GM18861 (cell line): ENCODE measurements at regions not wholly inside any gene's neighbourhood (a gene's known extent, or its start where the extent isn't known, plus 50 kb on each side); places are given as distances from the start of the nearest gene placed in this dataset.

Experiments used
- ATAC-seq: cut with Tn5 transposase; IDR thresholded peaks from one replicate; pipeline ENCODE4 v1.9.1; 2021; ENCODE audit not compliant: unreplicated experiment

GRCh38 chr10:55273946-55274345 is 472.9 kb upstream of the PCDH15 start:
- ATAC-seq, result no peak

DNA sequence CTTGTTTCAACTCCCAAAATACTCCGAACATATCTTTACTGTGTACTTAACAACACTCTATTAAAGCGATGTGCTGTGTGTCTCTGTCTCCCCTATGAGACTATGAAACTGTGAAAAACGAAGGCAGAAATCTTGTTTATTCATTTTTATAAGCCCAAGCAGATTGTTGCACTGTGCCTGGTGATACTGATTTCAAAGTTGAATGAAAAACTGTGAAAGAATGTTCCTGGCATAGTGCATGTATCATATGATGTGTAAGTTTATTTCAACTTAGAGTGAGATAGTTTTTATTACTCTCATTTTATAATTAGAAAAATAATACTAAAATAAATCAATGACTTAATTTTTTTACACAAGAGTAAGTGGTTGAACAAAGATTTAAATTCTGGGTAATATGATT is 471.9 kb upstream of the PCDH15 start:
- no peak for ATAC-seq

DNA sequence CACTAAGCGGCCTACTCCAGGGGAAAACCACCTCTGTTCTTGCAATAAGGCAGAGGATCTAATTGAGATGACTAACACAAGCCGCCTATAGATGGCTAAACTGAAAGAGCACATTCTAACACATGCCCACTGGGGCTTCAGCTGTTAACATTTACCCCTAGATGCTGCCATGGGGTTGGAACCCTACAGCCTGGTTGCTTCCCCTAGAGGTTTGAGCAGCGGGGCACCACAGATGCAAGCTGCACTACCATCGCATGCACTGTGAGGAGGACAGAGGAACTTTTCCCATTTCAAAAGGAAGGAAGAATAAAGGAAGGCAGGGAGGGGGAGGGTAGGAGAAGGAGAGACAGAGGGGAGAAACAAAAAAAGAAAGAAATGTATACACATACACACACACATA is 465.8 kb upstream of the PCDH15 start:
- ATAC-seq, result no peak

- ATAC-seq, result no peak
Observed at GRCh38 chr10:55263327-55263726, 462.3 kb upstream of the PCDH15 start.

DNA sequence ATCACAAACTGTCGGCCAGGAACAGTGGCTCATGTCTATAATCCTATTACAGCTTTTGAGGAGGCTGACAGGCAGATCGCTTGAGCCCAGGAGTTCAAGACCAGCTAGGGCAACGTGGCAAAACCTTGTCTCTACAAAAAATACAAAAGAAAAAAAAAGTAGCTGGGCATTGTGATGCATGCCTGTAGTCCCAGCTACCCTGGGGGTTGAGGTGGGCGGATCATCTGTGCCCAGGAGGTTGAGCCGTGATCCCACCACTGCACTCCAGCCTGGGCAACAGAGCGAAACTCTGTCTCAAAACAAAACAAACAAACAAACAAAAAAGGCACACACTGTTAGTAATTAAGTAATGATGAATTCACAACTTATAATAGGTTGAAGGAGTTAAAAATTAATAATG is 441.5 kb upstream of the PCDH15 start:
- no peak for ATAC-seq

DNA sequence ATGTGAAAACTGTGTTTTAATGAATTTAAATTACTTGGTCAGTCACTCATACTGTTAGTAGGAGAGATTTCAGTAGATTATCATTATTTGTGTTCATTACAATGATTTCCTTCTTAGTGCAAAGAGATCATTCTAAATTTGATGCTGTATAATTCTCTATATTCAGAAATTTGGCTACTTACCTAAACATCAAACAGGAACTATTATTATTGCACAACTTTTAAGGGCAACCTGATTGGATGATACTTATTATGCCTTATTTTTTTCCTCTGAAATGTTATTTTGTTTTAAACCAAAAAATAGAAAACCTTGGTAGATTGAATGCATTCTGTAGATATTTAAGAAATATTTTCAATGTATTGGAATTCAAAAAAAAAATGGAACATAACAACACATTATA is 436.4 kb upstream of the PCDH15 start:
- ATAC-seq, result no peak

DNA sequence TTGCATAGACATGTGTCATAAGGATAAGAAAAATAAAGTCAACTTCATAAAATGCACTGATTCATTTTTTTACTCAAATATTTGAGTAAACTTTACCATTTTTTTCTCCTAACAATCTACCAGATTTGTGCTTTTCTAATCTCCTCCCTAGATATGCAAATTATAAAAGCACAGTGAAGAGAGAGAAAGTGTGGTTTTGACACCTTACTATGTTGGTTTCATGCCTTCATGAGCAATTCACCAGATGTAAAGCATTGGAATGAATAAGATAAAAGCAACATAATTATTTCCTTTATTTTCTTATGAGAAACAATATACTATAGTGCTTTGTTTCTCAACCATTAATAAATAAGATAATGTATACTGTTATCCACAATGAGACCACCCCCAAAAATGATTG is 432.5 kb upstream of the PCDH15 start:
- ATAC-seq, result no peak

- ATAC-seq, result no peak
Observed at GRCh38 chr10:55233090-55233489, 432.1 kb upstream of the PCDH15 start.

DNA sequence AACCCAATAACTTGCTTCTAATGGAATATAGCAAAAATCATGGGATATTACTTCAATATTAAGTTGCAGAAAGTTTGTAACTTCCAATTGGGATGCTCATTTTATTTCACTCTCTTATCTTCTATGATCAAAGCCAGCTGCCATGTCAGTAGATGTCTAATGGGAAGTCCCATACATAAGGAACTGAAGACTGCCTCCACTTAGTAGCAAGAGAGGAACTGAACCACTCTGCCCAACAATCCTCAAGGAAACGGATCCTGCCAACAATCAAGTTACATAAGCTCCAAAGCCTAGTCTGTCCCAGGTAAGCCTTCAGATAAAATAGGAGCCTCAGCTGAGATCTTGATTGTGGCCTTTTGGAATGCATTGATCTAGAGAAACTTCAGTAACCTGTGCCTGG is 431.5 kb upstream of the PCDH15 start:
- ATAC-seq, result no peak

DNA sequence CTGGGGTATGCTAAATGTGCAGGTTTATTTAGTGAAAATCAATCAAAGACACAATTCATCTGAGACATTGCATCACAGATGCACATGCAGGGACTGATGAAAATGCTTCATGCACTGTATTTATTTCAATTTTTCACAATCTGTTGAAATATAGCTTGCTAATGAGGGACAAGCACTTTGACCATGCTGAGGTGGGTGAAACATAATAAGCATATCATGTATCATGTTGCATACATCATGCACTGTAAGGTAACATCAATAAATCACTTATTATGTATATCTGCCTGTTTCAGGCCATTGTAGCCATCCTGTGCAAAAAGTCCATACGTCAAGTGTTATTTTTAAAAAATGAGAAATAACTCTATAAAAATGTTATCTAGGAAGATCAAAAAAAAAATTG is 426.9 kb upstream of the PCDH15 start:
- ATAC-seq, result no peak

DNA sequence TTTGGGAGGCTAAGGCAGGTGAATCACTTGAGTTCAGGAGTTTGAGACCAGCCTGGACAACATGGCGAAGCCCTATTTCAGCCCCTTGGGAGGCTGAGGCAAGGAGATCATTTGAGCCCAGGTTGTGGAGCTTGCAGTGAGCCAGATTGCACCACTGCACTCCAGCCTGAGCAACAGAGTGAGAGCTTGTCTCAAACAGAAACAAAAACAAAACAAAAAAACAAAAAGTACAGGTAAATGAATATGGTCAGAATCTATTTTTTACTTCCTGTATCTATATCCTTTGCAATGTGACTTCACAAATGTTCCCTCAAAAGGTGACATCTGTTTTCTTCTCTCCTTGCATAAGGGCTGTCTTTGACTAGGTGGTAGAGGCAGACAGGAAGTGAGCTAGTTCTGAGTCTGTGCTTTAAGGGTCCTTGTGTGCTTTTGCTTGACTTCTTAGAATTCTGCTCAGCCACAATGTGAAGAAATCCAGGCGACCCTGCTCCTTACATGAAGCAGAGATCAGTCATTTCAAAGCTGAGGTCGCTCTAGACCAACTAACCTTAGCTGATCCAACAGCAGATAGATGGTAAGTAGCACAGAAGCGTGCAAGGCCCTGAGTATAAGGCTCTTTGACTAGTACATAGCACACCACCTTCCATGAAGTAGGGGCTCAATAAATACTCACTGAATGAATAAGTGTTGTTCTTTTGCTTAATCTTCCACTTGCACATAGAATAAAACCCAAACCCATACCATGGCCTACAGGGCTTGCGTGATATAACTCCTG is 423.2 kb upstream of the PCDH15 start:
- no peak for ATAC-seq

GRCh38 chr10:55223352-55223751 is 422.3 kb upstream of the PCDH15 start:
- ATAC-seq, result no peak

DNA sequence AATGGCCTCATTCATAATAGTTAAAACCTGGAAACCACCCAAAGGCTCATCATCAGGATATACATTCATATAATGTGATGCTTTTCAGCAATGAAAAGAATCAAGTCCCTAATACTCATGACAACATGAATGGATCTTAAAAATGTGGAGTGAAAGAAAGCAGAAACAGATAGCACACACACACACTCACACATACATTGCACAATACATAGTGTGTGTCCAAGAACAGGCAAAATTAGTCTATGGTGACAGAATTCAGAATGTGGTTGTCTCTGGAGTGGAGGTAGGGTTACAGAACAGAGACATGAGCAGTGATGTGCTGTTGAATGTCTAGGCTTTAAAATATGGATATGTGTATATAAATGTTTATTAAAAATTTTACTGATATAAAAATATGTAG is 419.9 kb upstream of the PCDH15 start:
- ATAC-seq, result no peak

DNA sequence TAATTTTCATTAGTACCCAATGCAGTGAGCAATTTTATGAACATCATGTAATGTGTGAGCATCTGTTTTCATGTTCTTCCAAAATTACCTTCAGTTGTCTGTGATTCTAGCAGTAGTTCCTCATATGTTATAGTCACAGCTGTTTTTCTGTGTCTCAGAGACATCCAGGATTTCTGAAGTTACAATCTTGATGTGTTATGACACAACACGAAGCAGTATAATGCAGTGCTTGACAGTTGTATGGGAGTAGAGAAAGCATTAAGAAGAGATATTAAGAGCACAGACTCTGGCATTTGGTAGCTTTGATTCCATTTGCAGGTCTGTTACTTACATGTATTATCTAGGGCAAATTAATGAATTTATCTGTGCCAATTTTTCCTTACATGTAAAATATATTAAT is 414.7 kb upstream of the PCDH15 start:
- no peak for ATAC-seq

GRCh38 chr10:55214608-55215007 is 413.6 kb upstream of the PCDH15 start:
- ATAC-seq, result no peak

DNA sequence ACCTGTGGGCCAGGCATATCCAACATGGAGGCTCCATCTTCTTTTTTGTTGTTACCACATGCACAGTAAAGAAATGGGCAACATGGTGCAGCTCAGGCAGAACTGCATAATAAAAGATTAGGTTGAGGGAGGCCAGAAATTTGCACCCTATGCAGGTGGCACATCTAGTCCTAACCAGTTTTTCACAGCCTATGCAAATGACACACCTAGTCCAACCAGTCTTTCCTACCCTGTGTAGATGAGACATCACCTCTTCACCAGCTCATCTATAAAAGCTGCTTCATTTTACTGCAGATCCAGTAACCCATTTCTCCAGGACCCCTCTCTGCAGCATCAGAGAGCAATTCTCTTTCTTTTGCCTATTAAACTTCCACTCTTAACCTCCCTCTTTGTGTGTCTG is 411.0 kb upstream of the PCDH15 start:
- ATAC-seq, result no peak

- no peak for ATAC-seq
Observed at GRCh38 chr10:55203874-55204273, 402.8 kb upstream of the PCDH15 start.

- ATAC-seq, result no peak
Observed at GRCh38 chr10:55203319-55203718, 402.3 kb upstream of the PCDH15 start.

DNA sequence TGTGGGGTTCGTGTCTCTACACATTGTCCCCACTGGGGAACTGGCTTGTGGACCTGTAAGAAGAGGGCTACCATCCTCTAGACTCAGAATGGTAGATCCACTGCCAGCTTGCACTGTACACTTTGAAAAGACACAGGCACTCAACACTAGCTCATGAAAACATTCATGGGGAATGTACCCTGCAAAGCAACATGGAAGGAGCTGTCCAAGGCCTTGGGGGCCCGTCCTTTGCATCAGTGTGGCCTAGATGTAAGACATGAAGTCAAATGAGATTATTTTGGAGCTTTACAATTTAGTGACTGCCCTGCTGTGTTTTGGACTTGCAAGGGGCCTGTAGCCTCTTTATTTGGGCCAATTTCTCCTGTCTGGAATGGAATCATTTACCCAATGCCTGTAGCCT is 399.0 kb upstream of the PCDH15 start:
- no peak for ATAC-seq

DNA sequence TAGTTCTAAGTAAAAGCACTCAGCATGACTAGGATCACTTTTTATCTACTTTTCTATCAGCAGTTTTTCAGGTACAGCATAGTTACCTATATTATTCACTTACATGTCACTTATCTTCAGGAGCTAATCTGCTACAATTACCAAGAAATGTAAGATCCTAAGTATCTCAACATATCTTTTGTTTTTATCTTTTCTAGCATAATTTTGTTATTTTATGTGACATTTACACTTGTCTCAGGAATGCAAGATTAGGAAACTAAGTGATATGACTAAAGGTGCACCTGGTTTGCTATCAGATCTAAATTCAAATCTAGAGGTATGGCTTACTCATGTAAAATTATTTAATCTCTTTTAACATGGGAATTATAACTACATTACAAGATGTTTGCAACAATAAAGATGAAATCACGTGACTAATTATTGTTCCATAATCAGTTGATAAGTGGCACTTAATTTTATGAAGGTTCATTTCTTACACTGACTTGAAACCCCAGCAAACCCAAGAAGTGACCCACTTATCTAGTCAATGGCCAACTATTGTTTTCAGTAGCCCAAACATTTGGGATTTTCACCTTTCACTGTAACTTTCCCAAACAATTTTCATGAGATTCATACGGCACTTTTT is 390.3 kb upstream of the PCDH15 start:
- ATAC-seq, result no peak

DNA sequence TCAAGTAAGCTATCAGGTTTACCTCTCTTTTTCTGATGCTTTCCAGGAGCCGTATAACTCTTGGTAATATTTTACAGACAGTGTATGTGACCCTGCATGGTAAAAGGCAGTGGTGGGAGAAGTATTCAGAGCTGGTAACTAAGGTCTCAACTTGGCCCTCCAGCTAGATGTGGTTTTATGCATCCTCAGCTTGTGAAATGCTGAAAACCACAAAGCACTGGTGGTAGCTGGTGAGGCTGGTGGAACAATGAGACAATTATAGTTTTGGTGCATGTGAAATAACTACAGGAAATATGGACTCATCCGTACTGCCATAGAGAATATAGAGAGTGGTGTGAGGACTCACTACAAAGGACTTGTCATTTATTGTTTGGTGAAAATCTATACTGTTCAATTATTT is 383.0 kb upstream of the PCDH15 start:
- ATAC-seq, result no peak

- ATAC-seq, result no peak
Observed at GRCh38 chr10:55180357-55180756, 379.3 kb upstream of the PCDH15 start.

DNA sequence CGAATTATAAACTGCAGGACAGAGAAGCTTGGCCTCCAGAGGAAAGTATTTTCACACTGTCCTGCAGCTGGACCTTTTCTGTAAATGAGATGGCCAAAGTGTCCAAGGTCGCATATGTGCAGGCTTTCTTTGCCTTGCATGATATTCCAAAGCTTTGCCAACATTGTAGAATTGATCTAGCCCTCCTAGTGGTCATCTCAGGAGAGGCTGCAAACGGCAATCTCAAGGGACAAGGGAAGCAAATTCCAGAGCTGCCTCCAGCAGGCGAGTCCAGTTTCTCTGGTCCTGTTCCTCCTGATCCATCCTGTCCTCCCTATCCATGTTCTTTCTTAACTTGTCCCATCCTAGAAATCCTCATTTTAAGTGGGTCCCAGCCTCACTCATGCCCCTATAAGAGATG is 373.4 kb upstream of the PCDH15 start:
- no peak for ATAC-seq
